GM12891 (cell line): ENCODE measurements at regions not wholly inside any gene's neighbourhood (a gene's known extent, or its start where the extent isn't known, plus 50 kb on each side); places are given as distances from the start of the nearest gene placed in this dataset.

Experiments
- POLR2A ChIP-seq: IDR thresholded peaks from 2 replicates; pipeline ENCODE4 v1.6.1; 2011; ENCODE audit warnings: low read depth, low read length, control low read depth
- TAF1 ChIP-seq: IDR thresholded peaks from 2 replicates; pipeline ENCODE4 v1.6.1; 2011; ENCODE audit warnings: low read depth, low read length, control low read depth

DNA sequence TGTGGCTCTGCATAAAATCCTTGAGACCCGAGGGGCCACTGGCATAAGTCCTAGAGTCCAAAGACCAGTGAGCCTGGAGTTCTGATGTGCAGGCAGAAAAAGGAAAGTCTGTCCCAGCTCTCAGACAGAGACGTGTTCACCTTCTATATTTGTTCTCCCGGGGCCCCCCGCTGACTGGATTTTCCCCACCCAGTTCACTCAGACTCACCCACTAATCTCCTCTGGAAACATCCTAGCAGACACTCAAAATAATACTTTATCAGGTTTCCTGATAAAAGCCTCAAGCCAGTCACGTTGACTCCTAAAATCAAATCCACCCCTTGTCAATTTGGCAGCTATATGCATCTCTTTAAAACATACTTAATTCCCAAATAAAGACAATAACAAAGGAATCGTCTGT, 1084.2 kb upstream of the NCAM2 start:
- TF ChIP-seq POLR2A (no peak), TAF1 (no peak)
